CD1c-positive myeloid dendritic cell (primary cell): ENCODE measurements at regions not wholly inside any gene's neighbourhood (a gene's known extent, or its start where the extent isn't known, plus 50 kb on each side); places are given as distances from the start of the nearest gene placed in this dataset.
"Not testable (repeated sequence)": the region's sequence is repeated elsewhere in the genome, so short reads cannot be mapped to it uniquely, and the experiment has no call there.

Source experiments
- DNase-seq: peaks from one replicate; pipeline ENCODE4 v3.0.0-alpha.2; 2016; ENCODE audit errors: extremely low spot score

- no peak for DNase-seq
Observed at GRCh38 chr2:193505620-193506019, 1310.9 kb upstream of the TMEFF2 start.

DNA sequence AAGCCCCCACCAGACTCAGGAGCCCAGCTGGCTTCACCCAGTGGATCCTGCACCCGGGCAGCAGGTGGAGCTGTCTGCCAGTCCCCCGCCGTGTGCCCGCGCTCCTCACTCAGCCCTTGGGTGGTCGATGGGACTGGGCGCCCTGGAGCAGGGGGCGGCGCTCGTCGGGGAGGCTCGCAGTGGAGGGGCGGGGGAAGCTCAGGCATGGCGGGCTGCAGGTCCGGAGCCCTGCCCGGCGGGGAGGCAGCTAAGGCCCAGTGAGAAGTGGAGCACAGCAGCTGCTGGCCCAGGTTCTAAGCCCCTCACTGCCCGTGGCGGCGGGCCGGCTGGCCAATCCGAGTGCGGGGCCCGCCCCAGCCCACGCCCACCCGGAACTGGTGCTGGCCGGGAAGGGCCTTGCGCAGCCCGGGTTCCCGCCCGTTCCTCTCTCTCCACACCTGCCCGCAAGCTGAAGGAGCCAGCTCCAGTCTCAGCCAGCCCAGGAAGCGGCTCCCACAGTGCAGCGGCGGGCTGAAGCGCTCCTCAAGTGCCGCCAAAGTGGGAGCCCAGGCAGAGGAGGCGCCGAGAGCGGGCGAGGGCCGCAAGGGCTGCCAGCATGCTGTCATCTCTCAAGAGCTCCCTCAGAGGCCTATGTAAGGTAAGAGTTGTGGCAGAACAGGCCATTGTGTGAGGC is 1307.8 kb upstream of the TMEFF2 start:
- DNase-seq = no peak

DNA sequence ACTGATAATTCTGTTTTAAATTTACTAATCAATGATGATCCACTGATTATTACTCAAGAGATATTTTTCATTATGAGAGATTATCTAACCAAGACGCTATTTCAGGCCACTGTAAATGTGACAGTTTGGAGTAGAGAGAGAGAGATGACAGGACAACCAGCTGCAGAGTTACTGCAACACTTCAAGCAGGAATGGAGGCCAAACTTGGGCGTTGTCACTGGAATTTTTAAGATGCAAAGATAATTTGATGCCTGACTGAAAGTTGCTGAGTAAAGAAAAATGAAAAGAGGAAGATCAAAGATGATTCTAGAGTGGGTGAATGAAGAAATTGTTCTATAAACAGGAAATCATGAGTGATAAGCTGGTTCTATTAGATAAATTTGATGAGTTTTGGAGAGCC is 1302.1 kb upstream of the TMEFF2 start:
- DNase-seq = no peak

- DNase-seq = no peak
Observed at GRCh38 chr2:193482557-193482956, 1287.8 kb upstream of the TMEFF2 start.

DNA sequence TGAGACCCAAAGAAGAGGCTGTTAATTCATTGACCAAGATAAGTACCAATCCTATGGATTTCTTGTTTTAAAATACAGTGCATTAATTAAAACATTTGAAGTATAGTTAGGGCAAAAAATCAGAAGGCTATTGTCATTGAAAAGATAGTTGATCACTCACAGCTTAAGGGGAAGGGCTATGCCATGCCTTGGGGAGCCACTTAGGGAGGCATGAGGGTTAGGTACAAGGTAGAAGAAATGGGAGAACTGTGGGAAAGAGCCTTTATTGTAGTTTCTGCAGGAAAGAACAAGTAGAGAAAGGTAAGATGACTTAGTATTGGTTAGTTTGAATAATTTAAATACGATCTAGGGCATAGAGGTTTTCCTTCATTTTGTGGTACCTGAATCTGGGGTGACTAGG is 1285.5 kb upstream of the TMEFF2 start:
- DNase-seq = no peak

GRCh38 chr2:193476171-193476800 is 1281.6 kb upstream of the TMEFF2 start:
- DNase-seq = no peak

DNA sequence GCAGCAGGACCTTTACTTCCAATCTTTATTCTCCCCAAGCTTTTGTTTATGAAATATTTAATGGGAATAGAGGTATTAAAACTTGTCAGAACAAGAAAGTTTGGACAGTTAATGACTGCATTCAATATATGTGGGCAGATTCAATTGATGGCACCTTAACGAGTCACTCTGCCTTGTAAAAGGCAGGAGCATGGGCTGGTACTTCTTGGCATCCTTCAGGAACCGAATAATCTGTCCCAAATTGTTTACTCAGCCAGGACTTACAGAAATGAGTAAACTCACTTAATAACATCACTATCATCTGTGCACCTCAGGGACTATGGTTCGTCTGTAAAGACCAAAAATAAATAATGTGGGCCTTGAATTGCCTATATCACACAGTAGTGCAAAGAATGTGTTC is 1280.3 kb upstream of the TMEFF2 start:
- DNase-seq = no peak

DNA sequence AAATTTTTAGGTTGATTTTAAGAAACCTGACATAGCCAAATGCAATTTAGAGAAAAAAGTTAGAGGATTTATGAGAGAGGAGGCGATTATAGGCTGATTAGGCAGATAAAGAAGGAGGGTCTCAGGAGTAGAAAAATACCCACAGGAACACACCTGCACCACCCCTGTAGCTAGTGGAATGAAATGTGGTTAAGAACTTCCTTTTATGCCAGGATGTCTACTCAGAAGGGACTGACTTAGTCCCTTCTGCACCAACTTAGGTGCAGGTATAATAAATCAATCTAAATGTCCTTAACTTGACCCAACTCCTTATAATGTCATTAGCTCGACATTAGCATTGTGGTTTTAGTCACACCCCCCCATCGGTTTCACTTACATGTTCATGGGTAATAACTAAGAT is 1274.5 kb upstream of the TMEFF2 start:
- DNase-seq = no peak

DNA sequence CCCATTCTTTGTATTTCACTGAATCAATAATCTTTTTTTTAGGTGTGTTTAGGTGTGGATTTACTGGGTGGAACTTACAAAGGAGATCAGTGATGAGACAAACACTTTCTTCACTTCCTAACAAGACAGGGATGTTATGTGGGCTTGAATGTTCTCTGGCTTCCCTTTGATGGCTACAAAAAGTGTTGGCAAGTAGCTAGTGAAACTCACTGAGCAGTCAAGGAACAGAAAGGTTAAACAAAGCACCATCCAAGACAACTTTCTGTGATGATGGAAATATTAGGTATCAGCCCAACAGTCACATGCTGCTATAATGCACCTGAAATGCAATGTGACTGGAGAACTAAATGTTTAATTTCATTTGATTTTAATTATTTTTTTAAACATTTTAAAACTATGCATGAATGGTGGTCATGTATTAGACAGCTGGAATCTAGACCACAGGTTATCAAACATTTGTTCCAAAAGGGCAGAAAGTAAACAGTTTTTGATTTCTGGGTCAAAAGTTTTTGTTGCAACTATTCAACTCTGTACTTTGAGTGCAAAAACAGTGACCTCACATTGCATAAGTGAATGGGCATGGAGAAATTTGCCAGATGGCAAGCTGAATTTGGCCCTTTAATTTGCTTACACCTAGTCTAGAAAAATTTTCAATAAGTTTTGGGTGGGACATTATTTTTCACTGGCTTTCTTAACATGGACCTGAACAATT is 1272.7 kb upstream of the TMEFF2 start:
- DNase-seq = no peak

- DNase-seq = no peak
Observed at GRCh38 chr2:193463011-193463410, 1268.3 kb upstream of the TMEFF2 start.

DNA sequence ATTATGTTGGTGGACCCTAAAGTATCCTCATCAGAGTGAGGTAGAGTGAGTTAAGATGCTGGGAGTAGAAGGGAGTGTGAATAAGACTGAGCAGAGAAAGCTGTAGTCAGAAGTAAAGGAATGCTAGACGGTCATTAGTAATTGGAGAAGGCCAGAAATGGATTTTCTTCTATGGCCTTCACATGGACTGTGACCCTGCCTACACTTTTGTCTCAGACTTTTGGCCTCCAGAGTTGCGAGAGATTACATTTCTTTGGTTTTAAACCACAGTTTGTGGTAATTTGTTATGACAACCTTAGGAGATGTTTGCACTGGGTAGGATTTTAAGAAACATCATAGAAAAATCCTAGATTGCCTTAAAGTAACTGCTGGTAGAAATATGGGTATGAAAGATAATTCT is 1267.7 kb upstream of the TMEFF2 start:
- no peak for DNase-seq

GRCh38 chr2:193461431-193461934 is 1266.8 kb upstream of the TMEFF2 start:
- no peak for DNase-seq

GRCh38 chr2:193446967-193447366 is 1252.2 kb upstream of the TMEFF2 start:
- no peak for DNase-seq

DNA sequence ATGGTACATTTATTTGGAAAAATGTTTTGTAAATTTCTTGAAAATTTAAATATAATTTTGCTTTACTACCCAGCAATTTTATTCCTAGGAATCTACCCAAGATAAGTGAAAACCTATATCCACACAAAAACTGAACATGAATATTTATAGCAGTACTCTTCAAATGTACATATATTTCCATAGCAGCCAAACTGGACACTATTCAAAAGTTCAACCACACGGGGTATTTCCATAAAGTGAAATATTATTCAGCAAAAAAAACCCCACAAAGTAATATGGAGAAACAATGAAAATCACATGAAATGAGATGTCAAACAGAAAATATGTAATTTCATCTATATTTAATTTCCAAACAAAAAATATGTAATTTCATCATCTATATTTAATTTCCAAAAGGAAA is 1247.6 kb upstream of the TMEFF2 start:
- DNase-seq = no peak

- no peak for DNase-seq
Observed at GRCh38 chr2:193428336-193428818, 1233.6 kb upstream of the TMEFF2 start.

GRCh38 chr2:193412368-193412767 is 1217.6 kb upstream of the TMEFF2 start:
- DNase-seq = not testable (repeated sequence)

DNA sequence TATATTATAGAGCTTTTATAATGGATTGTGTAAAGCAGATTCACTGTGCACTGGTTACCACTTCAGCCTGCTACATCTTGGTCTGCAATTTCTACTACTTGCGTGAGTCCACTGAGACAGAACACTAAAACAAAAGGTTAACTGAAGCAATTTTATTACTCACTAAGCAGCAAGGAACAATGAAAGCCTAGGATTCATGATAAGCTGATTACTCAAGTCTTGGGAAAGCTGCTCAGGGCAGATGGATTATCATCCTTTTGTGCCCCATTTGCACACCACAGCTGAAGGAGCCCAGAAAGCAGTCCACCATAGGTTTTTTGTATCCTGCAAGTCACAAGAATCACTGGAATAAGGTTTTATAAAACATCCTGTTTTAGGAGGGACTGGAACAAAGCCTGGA is 1215.2 kb upstream of the TMEFF2 start:
- DNase-seq = no peak

DNA sequence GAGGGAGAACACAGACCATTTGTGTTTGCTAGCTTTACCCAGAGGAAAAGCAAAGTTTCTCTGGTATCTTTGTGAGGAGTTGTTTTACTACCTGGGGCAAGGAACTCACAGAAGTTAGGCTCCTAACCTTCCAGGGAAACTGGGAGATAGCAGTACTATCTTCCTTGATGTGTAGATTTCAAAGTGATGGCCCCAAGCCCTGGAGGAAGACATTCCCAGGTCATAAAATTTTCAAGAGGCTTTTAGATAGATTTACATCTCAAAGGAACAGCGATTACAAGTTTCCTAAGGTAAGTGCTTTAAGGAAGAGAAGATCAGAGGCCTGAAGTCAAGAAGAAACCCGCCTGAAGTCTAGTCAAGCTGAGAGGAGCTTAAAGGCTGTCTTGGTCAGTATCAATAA is 1187.8 kb upstream of the TMEFF2 start:
- DNase-seq = no peak

- DNase-seq = no peak
Observed at GRCh38 chr2:193377789-193378188, 1183.1 kb upstream of the TMEFF2 start.

GRCh38 chr2:193373120-193373519 is 1178.4 kb upstream of the TMEFF2 start:
- DNase-seq = no peak

GRCh38 chr2:193371200-193371599 is 1176.5 kb upstream of the TMEFF2 start:
- DNase-seq = no peak

- no peak for DNase-seq
Observed at GRCh38 chr2:193368615-193369014, 1173.9 kb upstream of the TMEFF2 start.

- no peak for DNase-seq
Observed at GRCh38 chr2:193357508-193357907, 1162.8 kb upstream of the TMEFF2 start.
